ENCODE measurements at regions not wholly inside any gene's neighbourhood (a gene's known extent, or its start where the extent isn't known, plus 50 kb on each side); places are given as distances from the start of the nearest gene placed in this dataset.

DNA sequence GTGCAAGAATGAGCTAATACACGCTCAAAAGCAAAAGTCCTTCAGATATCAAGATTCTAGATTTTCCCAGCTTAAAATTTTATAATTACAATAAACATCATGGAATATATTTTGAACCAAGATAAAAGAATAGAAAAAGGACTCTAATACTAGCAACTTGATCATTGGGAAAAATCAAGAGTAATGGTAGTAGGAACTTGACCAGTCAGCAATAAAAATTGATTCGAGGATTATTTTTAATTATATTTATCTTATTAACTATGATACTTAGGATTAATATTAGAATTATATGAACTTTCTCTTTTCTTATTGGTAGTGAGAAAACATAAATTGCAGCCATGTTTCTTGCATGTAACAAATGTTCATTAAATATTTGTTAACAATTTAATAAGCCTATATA lies 152.0 kb downstream of the GNAI1 start:
- H3K27ac ChIP-seq (ENCODE audit: low read depth), result no peak overlapping the region
- H3K9me2 ChIP-seq (ENCODE audit: insufficient read depth), result no peaks in the 10 kb centered on the region
- Mint-ChIP-seq H3K36me3 (ENCODE audit: low read depth) (no peaks in the 10 kb centered on the region), H3K27me3 (ENCODE audit: insufficient read depth, low read depth, poor library complexity) (peaks cover 2% of the 10 kb centered on the region), H3K27ac (no peak overlapping the region), H3K9me3 (no peaks in the 10 kb centered on the region), H3K4me3 (no peak overlapping the region), H3K4me1 (no peaks in the 10 kb centered on the region)
- H3K27me3 ChIP-seq (ENCODE audit: insufficient read depth), result no peaks in the 10 kb centered on the region
- H3K4me3 ChIP-seq, result no peak overlapping the region
- no peak for DNase-seq (ENCODE audit: low spot score)
- no peaks in the 10 kb centered on the region for H3F3A ChIP-seq (replicated peaks; ENCODE audit: low read depth)
- H3K4me2 ChIP-seq, result no peak overlapping the region
- H3K36me3 ChIP-seq (ENCODE audit: insufficient read depth), result no peaks in the 10 kb centered on the region
- TF ChIP-seq EZH2phosphoT487 (IDR thresholded peaks at IDR 0.05; ENCODE audit: unreplicated experiment) (no peak), ZNF331 (CRISPR knock-in tag; IDR thresholded peaks at IDR 0.05; ENCODE audit: low read depth) (no peak), CTCF (conservative IDR thresholded peaks at IDR 0.05; ENCODE audit: low read depth in 2 of 2) (no peak), NANOG (IDR thresholded peaks at IDR 0.05; ENCODE audit: borderline replicate concordance) (no peak), ZNF462 (CRISPR knock-in tag; IDR thresholded peaks at IDR 0.05) (no peak), JUNB (IDR thresholded peaks at IDR 0.05; ENCODE audit: unreplicated experiment) (no peak), ETS1 (IDR thresholded peaks at IDR 0.05) (no peak), EZH2 (IDR thresholded peaks at IDR 0.05; ENCODE audit: low read depth, unreplicated experiment) (no peak), ZNF114 (CRISPR knock-in tag; IDR thresholded peaks at IDR 0.05) (no peak), POLR2AphosphoS5 (IDR thresholded peaks at IDR 0.05; ENCODE audit: low read depth) (no peak), STAT1 (IDR thresholded peaks at IDR 0.05; ENCODE audit: unreplicated experiment) (no peak)
- TF ChIP-seq, protein P1, sequence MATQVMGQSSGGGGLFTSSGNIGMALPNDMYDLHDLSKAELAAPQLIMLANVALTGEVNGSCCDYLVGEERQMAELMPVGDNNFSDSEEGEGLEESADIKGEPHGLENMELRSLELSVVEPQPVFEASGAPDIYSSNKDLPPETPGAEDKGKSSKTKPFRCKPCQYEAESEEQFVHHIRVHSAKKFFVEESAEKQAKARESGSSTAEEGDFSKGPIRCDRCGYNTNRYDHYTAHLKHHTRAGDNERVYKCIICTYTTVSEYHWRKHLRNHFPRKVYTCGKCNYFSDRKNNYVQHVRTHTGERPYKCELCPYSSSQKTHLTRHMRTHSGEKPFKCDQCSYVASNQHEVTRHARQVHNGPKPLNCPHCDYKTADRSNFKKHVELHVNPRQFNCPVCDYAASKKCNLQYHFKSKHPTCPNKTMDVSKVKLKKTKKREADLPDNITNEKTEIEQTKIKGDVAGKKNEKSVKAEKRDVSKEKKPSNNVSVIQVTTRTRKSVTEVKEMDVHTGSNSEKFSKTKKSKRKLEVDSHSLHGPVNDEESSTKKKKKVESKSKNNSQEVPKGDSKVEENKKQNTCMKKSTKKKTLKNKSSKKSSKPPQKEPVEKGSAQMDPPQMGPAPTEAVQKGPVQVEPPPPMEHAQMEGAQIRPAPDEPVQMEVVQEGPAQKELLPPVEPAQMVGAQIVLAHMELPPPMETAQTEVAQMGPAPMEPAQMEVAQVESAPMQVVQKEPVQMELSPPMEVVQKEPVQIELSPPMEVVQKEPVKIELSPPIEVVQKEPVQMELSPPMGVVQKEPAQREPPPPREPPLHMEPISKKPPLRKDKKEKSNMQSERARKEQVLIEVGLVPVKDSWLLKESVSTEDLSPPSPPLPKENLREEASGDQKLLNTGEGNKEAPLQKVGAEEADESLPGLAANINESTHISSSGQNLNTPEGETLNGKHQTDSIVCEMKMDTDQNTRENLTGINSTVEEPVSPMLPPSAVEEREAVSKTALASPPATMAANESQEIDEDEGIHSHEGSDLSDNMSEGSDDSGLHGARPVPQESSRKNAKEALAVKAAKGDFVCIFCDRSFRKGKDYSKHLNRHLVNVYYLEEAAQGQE (IDR thresholded peaks at IDR 0.05; ENCODE audit: unreplicated experiment), result no peak
- H3K4me1 ChIP-seq (ENCODE audit: insufficient read depth), result no peaks in the 10 kb centered on the region
- no peak overlapping the region for H2AFZ ChIP-seq
- H4K20me1 ChIP-seq (replicated peaks; ENCODE audit: insufficient read depth), result no peaks in the 10 kb centered on the region
- no peak for ATAC-seq
- no peaks in the 10 kb centered on the region for H3K79me2 ChIP-seq (replicated peaks; ENCODE audit: insufficient read depth)

All from GM23338 (cell line).